ENCODE measurements at regions not wholly inside any gene's neighbourhood (a gene's known extent, or its start where the extent isn't known, plus 50 kb on each side); places are given as distances from the start of the nearest gene placed in this dataset.

GRCh38 chr1:67571406-67571805 is 113.6 kb upstream of the GADD45A start:
- H3K27ac ChIP-seq (ENCODE audit: low read depth in 2 of 2, low read length in 1 of 2), result no peak overlapping the region
- no peaks in the 10 kb centered on the region for H3K27me3 ChIP-seq (ENCODE audit: control insufficient read depth in 1 of 2, insufficient read depth in 2 of 2, low read length in 2 of 2)
- no peak overlapping the region for H3K4me3 ChIP-seq (ENCODE audit: low read depth in 1 of 2, low read length in 2 of 2)
- H3K4me1 ChIP-seq (ENCODE audit: control insufficient read depth in 2 of 2, insufficient read depth in 2 of 2, low read length in 1 of 2), result peaks cover 7 to 9% of the 10 kb centered on the region in 2 donors
- H3K9me3 ChIP-seq (ENCODE audit: control insufficient read depth in 2 of 2, insufficient read depth in 1 of 2, low read depth in 1 of 2, low read length in 1 of 2), result no peaks in the 10 kb centered on the region
- no peaks in the 10 kb centered on the region for H3K36me3 ChIP-seq (ENCODE audit: control insufficient read depth in 2 of 2, insufficient read depth in 2 of 2, low read length in 1 of 2)

GRCh38 chr1:67571901-67572593 is 113.0 kb upstream of the GADD45A start:
- Histone ChIP-seq H3K27ac (ENCODE audit: low read depth in 2 of 2, low read length in 1 of 2) (peak overlapping the region; percentile 22 to 24), H3K4me1 (ENCODE audit: control insufficient read depth in 2 of 2, insufficient read depth in 2 of 2, low read length in 1 of 2) (peaks cover 7 to 9% of the 10 kb centered on the region in 2 donors), H3K9me3 (ENCODE audit: control insufficient read depth in 2 of 2, insufficient read depth in 1 of 2, low read depth in 1 of 2, low read length in 1 of 2) (no peaks in the 10 kb centered on the region), H3K4me3 (ENCODE audit: low read depth in 1 of 2, low read length in 2 of 2) (no peak overlapping the region), H3K27me3 (ENCODE audit: control insufficient read depth in 1 of 2, insufficient read depth in 2 of 2, low read length in 2 of 2) (no peaks in the 10 kb centered on the region), H3K36me3 (ENCODE audit: control insufficient read depth in 2 of 2, insufficient read depth in 2 of 2, low read length in 1 of 2) (no peaks in the 10 kb centered on the region)
- 56 to 60% methylated on average over 14 of the region's 14 CpGs for WGBS, 2 donors

GRCh38 chr1:67572594-67573221 is 112.3 kb upstream of the GADD45A start:
- no peaks in the 10 kb centered on the region for H3K9me3 ChIP-seq (ENCODE audit: control insufficient read depth in 2 of 2, insufficient read depth in 1 of 2, low read depth in 1 of 2, low read length in 1 of 2)
- whole genome bisulfite sequencing, 2 donors, result 38 to 43% methylated on average over 8 of the region's 8 CpGs
- peaks cover 7 to 9% of the 10 kb centered on the region in 2 donors for H3K4me1 ChIP-seq (ENCODE audit: control insufficient read depth in 2 of 2, insufficient read depth in 2 of 2, low read length in 1 of 2)
- no peaks in the 10 kb centered on the region for H3K36me3 ChIP-seq (ENCODE audit: control insufficient read depth in 2 of 2, insufficient read depth in 2 of 2, low read length in 1 of 2)
- H3K27me3 ChIP-seq (ENCODE audit: control insufficient read depth in 1 of 2, insufficient read depth in 2 of 2, low read length in 2 of 2), result no peaks in the 10 kb centered on the region
- H3K4me3 ChIP-seq (ENCODE audit: low read depth in 1 of 2, low read length in 2 of 2), result no peak overlapping the region
- H3K27ac ChIP-seq (ENCODE audit: low read depth in 2 of 2, low read length in 1 of 2), result peak overlapping the region; percentile 24 to 38

- Histone ChIP-seq H3K4me3 (ENCODE audit: low read depth in 1 of 2, low read length in 2 of 2) (no peak overlapping the region), H3K36me3 (ENCODE audit: control insufficient read depth in 2 of 2, insufficient read depth in 2 of 2, low read length in 1 of 2) (no peaks in the 10 kb centered on the region), H3K27me3 (ENCODE audit: control insufficient read depth in 1 of 2, insufficient read depth in 2 of 2, low read length in 2 of 2) (no peaks in the 10 kb centered on the region), H3K27ac (ENCODE audit: low read depth in 2 of 2, low read length in 1 of 2) (no peak overlapping the region), H3K4me1 (ENCODE audit: control insufficient read depth in 2 of 2, insufficient read depth in 2 of 2, low read length in 1 of 2) (peaks cover 7 to 9% of the 10 kb centered on the region in 2 donors), H3K9me3 (ENCODE audit: control insufficient read depth in 2 of 2, insufficient read depth in 1 of 2, low read depth in 1 of 2, low read length in 1 of 2) (no peaks in the 10 kb centered on the region)
- WGBS, 2 donors, result 86 to 88% methylated on average over 1 of the region's 1 CpG
These were observed 111.6 kb upstream of the GADD45A start for GRCh38 chr1:67573311-67573872.

GRCh38 chr1:67574221-67574620 is 110.8 kb upstream of the GADD45A start:
- H3K4me1 ChIP-seq (ENCODE audit: control insufficient read depth in 2 of 2, insufficient read depth in 2 of 2, low read length in 1 of 2), result peaks cover 7 to 9% of the 10 kb centered on the region in 2 donors
- 84 to 86% methylated on average over 5 of the region's 5 CpGs for WGBS, 2 donors
- no peaks in the 10 kb centered on the region for H3K36me3 ChIP-seq (ENCODE audit: control insufficient read depth in 2 of 2, insufficient read depth in 2 of 2, low read length in 1 of 2)
- H3K27me3 ChIP-seq (ENCODE audit: control insufficient read depth in 1 of 2, insufficient read depth in 2 of 2, low read length in 2 of 2), result no peaks in the 10 kb centered on the region
- no peak overlapping the region for H3K27ac ChIP-seq (ENCODE audit: low read depth in 2 of 2, low read length in 1 of 2)
- H3K9me3 ChIP-seq (ENCODE audit: control insufficient read depth in 2 of 2, insufficient read depth in 1 of 2, low read depth in 1 of 2, low read length in 1 of 2), result no peaks in the 10 kb centered on the region
- no peak overlapping the region for H3K4me3 ChIP-seq (ENCODE audit: low read depth in 1 of 2, low read length in 2 of 2)

- no peak overlapping the region for H3K4me3 ChIP-seq (ENCODE audit: low read depth in 1 of 2, low read length in 2 of 2)
- no peak overlapping the region for H3K27ac ChIP-seq (ENCODE audit: low read depth in 2 of 2, low read length in 1 of 2)
- no peaks in the 10 kb centered on the region for H3K36me3 ChIP-seq (ENCODE audit: control insufficient read depth in 2 of 2, insufficient read depth in 2 of 2, low read length in 1 of 2)
- H3K4me1 ChIP-seq (ENCODE audit: control insufficient read depth in 2 of 2, insufficient read depth in 2 of 2, low read length in 1 of 2), result peaks cover 3 to 5% of the 10 kb centered on the region in 2 donors
- H3K9me3 ChIP-seq (ENCODE audit: control insufficient read depth in 2 of 2, insufficient read depth in 1 of 2, low read depth in 1 of 2, low read length in 1 of 2), result no peaks in the 10 kb centered on the region
- no peaks in the 10 kb centered on the region for H3K27me3 ChIP-seq (ENCODE audit: control insufficient read depth in 1 of 2, insufficient read depth in 2 of 2, low read length in 2 of 2)
- 47 to 56% methylated on average over 2 of the region's 2 CpGs for WGBS, 2 donors
These were observed 109.1 kb upstream of the GADD45A start for GRCh38 chr1:67575861-67576260.

- H3K27me3 ChIP-seq (ENCODE audit: control insufficient read depth in 1 of 2, insufficient read depth in 2 of 2, low read length in 2 of 2), result no peaks in the 10 kb centered on the region
- no peaks in the 10 kb centered on the region for H3K36me3 ChIP-seq (ENCODE audit: control insufficient read depth in 2 of 2, insufficient read depth in 2 of 2, low read length in 1 of 2)
- H3K4me3 ChIP-seq (ENCODE audit: low read depth in 1 of 2, low read length in 2 of 2), result no peak overlapping the region
- no peak overlapping the region for H3K27ac ChIP-seq (ENCODE audit: low read depth in 2 of 2, low read length in 1 of 2)
- H3K4me1 ChIP-seq (ENCODE audit: control insufficient read depth in 2 of 2, insufficient read depth in 2 of 2, low read length in 1 of 2), result peaks cover 3 to 4% of the 10 kb centered on the region in 2 donors
- H3K9me3 ChIP-seq (ENCODE audit: control insufficient read depth in 2 of 2, insufficient read depth in 1 of 2, low read depth in 1 of 2, low read length in 1 of 2), result no peaks in the 10 kb centered on the region
- 82 to 85% methylated on average over 5 of the region's 5 CpGs for WGBS, 2 donors
These were observed 108.5 kb upstream of the GADD45A start for GRCh38 chr1:67576474-67576873.

GRCh38 chr1:67577646-67578045 is 107.4 kb upstream of the GADD45A start:
- H3K4me3 ChIP-seq (ENCODE audit: low read depth in 1 of 2, low read length in 2 of 2), result no peak overlapping the region
- no peaks in the 10 kb centered on the region for H3K27me3 ChIP-seq (ENCODE audit: control insufficient read depth in 1 of 2, insufficient read depth in 2 of 2, low read length in 2 of 2)
- WGBS, 2 donors, result 90 to 93% methylated on average over 3 of the region's 3 CpGs
- H3K9me3 ChIP-seq (ENCODE audit: control insufficient read depth in 2 of 2, insufficient read depth in 1 of 2, low read depth in 1 of 2, low read length in 1 of 2), result no peaks in the 10 kb centered on the region
- H3K36me3 ChIP-seq (ENCODE audit: control insufficient read depth in 2 of 2, insufficient read depth in 2 of 2, low read length in 1 of 2), result no peaks in the 10 kb centered on the region
- peaks cover 0 to 3% of the 10 kb centered on the region in 2 donors for H3K4me1 ChIP-seq (ENCODE audit: control insufficient read depth in 2 of 2, insufficient read depth in 2 of 2, low read length in 1 of 2)
- no peak overlapping the region for H3K27ac ChIP-seq (ENCODE audit: low read depth in 2 of 2, low read length in 1 of 2)

- Histone ChIP-seq H3K27me3 (ENCODE audit: control insufficient read depth in 1 of 2, insufficient read depth in 2 of 2, low read length in 2 of 2) (no peaks in the 10 kb centered on the region), H3K36me3 (ENCODE audit: control insufficient read depth in 2 of 2, insufficient read depth in 2 of 2, low read length in 1 of 2) (no peaks in the 10 kb centered on the region), H3K9me3 (ENCODE audit: control insufficient read depth in 2 of 2, insufficient read depth in 1 of 2, low read depth in 1 of 2, low read length in 1 of 2) (no peaks in the 10 kb centered on the region), H3K4me1 (ENCODE audit: control insufficient read depth in 2 of 2, insufficient read depth in 2 of 2, low read length in 1 of 2) (peaks cover 0 to 3% of the 10 kb centered on the region in 2 donors), H3K4me3 (ENCODE audit: low read depth in 1 of 2, low read length in 2 of 2) (no peak overlapping the region), H3K27ac (ENCODE audit: low read depth in 2 of 2, low read length in 1 of 2) (no peak overlapping the region)
- 65 to 84% methylated on average over 6 of the region's 6 CpGs for WGBS, 2 donors
These were observed 106.5 kb upstream of the GADD45A start for GRCh38 chr1:67578397-67579020.
